Fibroblast of skin of right biceps (primary cell): ENCODE measurements at regions not wholly inside any gene's neighbourhood (a gene's known extent, or its start where the extent isn't known, plus 50 kb on each side); places are given as distances from the start of the nearest gene placed in this dataset.
"Not testable (repeated sequence)": the region's sequence is repeated elsewhere in the genome, so short reads cannot be mapped to it uniquely, and the experiment has no call there.

Experiments
- DNase-seq: peaks from one replicate; pipeline ENCODE4 v3.0.0-alpha.2; 2013

DNA sequence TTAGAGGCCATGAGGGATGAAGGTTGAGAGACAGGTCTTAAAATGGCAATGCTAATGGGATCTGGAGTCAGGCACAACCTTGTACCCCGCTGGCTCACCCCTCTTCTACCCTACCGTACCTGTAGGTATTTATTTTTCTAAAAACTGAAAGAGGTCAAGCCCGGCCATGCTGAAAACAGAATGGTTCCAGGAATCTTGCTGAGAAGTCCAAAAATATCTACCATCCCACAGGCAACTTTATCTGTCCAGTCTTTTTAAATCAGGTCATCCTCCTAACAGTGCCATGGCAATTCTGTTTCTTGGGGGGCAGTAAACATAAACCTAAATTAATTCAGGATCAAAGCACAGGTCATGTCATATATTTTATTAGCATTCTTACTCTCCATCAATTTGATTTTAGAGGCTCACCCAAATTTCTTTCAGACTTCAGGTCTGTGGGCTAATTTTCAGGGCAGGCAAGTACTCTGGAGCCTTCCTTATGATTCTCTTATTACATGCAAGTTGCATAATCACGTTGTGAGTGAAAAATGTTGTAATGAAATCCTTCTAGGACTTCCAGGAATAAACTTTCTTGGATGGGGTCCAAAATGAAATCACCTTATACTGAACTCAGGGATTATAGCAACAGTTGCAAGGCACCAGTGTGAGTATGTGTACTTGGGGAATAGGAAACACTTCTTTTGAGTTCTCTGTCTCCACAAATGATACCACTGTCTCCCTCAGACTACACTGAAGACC, 102.7 kb upstream of the NREP start:
- peak; percentile 89 for DNase-seq

- peak; percentile 56 for DNase-seq
Measured at GRCh38 chr5:111859031-111859430, 102.0 kb upstream of the NREP start.

- no peak for DNase-seq
Measured at GRCh38 chr5:111857623-111858022, 100.6 kb upstream of the NREP start.

DNA sequence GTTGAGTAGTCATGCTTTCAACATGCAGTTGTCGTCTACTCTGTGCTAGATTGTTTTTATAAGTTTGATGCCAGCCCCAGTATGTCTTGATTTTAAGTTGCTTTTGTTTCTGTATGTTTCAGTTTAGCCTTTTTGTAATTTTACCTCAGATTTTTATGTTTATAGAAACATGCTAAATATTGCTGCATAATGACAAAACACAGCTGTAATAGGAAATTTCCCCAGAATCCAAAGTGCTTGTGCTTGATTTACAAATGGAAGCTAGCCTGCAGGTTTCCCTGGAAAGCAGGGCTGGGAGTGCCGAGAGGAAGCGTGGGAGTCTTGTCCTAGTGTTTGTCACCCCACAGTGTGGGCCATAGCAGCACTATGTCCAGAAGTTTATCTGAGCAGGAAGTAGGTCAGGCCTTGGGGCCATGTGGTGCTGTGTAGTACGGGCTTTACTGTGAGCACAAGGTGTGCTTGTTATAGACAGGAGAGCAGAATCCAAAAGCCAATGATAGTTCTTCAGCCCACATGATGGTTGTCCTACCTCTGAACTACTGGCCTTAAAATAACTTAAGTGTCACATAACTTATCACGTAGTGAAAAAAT, 100.0 kb upstream of the NREP start:
- DNase-seq, result no peak

DNA sequence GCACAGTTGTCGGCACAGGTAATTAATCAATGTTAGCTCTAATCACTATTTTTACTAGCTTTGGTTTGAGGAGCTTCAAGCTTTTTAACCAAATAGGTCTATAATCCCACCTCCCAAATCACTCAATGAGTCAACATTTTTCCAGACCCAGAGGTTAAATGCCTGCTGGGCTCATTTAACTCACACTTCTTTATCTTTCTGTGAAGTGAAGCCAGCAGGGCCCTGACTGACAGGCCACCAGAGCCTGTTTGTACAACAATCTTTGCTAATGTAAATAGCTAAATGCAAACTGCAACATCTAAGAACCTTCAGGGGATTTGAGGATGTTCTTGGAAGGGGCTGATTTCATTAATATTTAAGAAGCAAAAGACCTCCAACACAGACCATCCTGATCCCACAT, 98.4 kb upstream of the NREP start:
- DNase-seq, result no peak

GRCh38 chr5:111854186-111854585, 97.2 kb upstream of the NREP start:
- DNase-seq, result peak; percentile 13

DNA sequence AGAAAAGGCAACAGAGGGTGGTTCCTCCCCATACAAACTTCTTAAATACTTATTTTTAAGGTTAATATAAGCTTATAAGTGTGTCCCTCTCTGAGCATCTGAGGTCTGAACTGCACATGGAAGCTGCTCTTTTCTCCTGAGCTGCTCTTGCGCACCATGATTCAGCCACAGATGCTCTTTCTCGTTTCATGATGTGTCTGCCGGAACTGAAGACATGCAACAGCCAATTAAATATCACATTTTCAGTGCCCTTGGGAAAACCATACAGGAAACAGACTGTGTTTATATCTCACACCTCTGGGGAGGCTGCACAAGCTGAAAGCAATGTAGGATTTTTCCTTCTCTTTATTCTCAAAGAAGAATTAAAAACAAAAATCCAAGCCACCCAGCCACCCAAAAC, 96.8 kb upstream of the NREP start:
- DNase-seq, result peak; percentile 63

DNA sequence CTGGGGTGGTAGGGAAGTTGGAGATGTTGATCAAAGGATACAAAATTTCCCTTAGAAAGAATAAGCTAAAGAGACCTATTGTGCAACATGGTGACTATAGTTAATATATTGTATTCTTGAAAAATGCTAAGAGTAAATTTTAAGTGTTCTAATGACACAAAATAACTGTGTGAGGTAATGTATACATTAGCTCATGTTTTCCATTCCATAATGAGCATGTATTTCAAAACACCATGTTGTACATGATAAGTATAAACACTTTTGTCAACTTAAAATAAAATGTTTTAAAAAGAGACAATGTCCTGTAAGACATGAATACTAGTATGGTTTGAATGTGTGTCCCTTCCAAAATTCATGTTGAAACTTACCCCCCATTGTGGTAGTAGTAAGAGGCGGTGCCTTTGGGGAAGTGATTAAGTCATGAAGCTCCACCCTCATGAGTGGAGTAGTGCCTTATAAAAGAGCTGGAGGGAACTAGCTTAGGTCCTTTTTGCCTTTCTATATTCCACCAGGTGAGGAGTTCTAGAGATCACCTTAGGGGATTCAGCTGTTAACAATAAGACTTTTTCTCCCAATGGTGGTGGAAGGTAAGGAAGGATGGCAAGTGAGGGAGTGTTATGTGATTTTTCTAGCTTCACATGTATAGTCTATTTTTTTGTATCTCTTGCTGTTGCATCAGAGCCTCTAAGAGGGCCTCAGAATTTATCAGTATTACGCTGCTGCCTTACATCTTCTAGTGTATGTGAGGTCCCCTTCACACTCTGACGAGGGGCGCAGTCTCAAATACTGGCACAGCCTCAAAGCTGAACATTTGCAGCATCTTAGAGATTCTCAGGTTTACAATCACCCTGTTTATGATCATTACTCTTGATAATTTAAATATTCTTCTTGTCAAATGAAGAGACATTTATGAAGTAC, 94.9 kb upstream of the NREP start:
- DNase-seq, result no peak

GRCh38 chr5:111848476-111848875, 91.5 kb upstream of the NREP start:
- peak; percentile 19 for DNase-seq

DNA sequence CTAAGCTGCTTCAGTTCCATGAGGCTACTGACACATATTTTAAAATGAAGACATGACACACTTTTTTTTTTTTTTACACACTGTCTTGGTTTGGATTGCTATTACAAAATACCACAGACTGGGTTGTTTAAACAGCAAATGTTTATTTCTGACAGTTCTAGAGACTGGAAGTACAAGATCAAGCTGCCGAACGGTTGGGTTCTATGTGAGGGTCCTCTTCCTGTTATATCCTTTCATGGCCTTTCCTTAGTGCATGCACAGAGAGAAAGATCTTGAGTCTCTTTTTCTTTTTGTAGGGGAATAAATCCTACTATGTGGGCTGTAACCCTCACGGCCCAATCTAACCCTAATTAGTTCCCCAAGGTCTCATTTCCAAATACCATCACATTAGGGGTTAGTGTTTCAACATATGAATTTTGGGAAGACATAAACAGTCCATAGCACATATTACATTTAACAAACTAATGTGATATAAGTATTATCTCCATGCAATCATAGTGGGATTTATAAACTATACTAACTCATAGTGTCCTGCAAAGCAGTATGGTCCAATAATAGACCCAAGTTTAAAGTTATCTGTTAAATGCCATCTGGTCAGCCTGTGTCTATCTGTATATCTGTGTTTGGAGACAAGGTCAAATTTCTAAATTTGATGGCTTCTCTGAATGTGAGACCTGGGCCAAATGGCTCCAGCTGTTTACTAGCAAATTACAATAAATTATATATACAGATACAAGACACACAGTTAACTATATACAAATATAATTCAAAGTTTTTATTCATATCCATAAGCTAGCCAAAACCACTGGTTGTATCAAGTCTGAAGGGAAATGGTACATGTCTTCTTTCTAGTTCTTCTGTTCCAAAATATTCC, 90.3 kb upstream of the NREP start:
- no peak for DNase-seq

- no peak for DNase-seq
Measured at GRCh38 chr5:111840036-111840674, 83.2 kb upstream of the NREP start.

GRCh38 chr5:111839438-111839837, 82.4 kb upstream of the NREP start:
- no peak for DNase-seq

- peak; percentile 38 for DNase-seq
Measured at GRCh38 chr5:111836426-111836825, 79.4 kb upstream of the NREP start.

- DNase-seq, result peak; percentile 16
Measured at GRCh38 chr5:111834926-111835599, 78.1 kb upstream of the NREP start.

- peak; percentile 87 for DNase-seq
Measured at GRCh38 chr5:111830333-111830732, 73.3 kb upstream of the NREP start.

GRCh38 chr5:111829701-111830100, 72.7 kb upstream of the NREP start:
- DNase-seq, result peak; percentile 95

DNA sequence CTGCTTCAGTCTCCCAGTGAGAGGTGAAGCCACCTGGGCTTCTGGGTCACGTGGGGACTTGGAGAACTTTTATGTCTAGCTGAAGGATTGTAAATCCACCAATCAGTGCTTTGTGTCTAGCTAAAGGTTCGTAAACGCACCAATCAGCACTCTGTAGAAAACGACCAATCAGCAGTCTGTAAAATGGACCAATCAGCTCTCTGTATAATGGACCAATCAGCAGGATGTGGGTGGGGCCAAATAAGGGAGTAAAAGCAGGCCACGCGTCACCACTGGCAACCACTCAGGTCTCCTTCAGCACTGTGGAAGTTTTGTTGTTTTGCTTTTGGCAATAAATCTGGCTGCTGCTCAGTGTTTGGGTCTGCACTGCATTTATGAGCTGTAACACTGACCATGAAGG, 69.1 kb upstream of the NREP start:
- DNase-seq, result no peak

GRCh38 chr5:111820072-111820471, 63.1 kb upstream of the NREP start:
- no peak for DNase-seq

DNA sequence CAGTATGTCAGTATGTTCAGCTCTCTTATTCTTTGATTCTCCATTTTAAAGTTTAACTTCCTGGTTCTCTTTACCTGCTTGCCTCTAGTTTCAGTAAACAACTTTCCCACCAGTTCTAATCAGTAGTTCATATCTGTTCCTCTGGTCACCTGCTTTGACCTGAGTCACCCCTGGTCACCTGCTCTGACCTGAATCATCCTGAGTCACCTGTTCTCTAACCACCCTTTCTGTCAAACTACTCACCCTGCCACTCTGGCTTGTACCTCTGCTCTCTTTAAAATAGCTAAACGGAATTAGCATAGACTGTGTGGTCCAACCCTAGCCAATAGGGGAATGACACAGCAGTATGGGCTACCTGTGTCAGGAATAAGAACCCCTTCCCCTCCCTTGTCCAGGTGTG, 62.0 kb upstream of the NREP start:
- not testable (repeated sequence) for DNase-seq

- DNase-seq, result no peak
Measured at GRCh38 chr5:111813537-111813936, 56.5 kb upstream of the NREP start.

DNA sequence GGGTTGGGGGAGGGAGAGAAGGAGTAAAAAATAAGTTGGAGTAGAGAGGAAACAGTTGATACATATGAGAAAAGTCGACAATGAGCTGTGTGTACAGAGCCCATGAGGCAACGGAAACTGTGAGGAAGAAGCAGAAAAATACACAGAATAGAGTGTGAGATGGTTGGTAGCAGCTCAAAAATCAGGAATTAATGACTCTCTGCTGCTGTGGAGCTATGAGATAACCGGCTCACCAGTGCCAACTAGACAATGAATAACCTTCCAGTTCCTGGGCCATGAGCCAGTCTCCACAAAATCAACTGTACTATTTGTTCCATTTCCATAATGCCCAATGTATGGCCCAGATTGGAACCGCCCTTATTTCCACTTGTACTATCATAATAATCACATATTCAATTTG, 53.1 kb upstream of the NREP start:
- no peak for DNase-seq
